ENCODE measurements at regions not wholly inside any gene's neighbourhood (a gene's known extent, or its start where the extent isn't known, plus 50 kb on each side); places are given as distances from the start of the nearest gene placed in this dataset.

DNA sequence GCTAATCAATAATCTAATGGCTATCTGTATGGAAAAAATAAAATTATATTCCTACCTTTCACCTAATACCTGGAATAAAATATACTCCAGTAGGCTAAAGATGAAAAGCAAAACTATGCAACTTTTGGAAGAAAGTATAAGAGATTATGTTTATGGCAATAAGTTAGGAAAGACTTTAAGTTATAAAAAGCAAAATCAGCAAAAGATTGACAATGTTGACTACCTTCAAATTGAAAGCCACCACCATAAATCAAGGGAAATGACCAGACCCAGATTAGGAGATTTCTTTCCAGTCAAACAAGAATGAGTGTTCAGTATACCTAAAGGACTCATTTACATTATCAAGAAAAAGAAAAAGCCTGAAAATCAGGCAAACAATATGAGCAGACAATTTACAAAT lies 159.1 kb upstream of the ZBED5 start:
- DNase-seq (ENCODE audit: low read depth in 2 of 3, low spot score in 2 of 3) = no peak

DNA sequence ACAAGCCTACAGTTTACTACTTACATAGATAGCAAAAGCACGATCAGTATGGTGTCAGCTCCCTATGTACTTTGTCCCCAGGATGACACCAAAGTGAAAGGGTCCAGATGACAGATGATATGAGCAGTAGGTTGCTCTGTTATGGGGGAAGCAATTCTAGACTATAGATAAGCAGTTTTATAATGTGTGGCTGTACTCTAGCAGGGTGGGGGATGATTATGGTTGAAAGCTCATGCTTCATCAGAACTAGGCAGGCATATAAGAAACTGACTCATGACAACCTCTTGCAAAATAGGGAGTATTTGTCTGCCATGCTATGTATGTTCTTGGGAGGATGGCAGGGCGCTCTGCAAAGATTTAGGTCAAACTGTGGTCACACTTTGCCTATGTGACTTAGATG lies 158.2 kb upstream of the ZBED5 start:
- no peak for DNase-seq (ENCODE audit: low read depth in 2 of 3, low spot score in 2 of 3)

DNA sequence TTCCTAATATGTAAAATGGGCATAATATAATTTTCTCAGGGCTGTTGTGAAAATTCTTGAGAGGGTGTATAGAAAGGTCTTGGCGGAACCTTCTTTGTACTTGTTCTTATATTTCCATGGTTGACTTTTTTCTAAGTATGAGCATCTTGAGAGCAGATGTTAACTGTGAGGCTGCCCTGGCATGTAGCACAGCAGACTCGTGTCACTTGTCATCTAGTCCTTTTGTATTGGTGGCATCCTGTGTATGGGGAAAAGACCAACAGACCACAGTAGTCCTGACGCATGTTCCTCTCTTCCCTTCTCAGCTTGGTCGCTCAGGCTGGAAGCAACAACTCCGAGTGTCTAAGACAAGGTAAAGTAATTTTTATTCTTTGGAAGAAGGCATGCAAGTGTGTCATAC lies 153.8 kb upstream of the ZBED5 start:
- no peak for DNase-seq (ENCODE audit: low read depth in 2 of 3, low spot score in 2 of 3)

DNA sequence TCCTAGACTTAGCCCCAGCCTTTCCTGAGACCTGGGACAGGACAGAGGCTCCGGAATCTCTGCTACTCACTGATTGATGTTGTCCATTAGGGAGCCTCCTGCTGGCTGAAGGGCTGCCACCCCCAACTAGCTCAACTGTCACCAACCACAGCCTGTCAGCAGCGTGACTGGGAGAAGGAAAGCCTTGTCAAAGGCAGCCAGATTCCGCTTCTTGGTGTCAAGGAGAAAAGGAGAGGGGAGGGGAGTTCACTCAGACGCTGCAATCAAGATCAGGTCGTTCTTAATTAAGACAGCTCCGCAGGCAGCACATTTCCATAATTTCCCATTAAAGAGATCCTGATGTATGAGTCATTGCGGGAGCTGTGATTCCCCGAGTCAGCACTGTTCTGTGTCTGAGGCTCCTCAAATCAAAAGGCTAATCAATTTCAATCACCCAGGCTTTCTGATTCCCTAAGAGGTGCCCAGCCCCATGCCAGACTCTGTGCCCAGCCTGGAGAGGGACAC lies 152.8 kb upstream of the ZBED5 start:
- DNase-seq (ENCODE audit: low read depth in 2 of 3, low spot score in 2 of 3) = no peak

DNA sequence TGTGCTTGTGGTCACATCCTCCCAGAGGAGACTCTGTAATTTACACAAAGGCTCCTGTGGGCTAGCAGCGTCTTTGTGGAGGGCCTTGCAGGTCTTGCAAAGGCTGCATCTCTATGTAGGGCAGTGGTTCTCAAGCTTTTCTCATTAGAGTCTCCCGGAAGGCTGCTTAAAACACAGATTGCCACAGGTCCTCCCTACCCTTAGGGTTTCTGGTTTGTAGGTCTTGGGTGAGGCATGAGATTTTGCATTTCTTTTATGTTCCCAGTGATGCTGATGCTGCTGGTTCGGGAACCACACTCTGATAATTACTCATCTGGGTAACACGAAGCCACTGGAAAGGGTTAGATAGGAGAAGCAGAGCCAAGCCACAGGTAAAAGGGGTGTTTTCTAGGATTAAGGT lies 151.3 kb upstream of the ZBED5 start:
- DNase-seq (ENCODE audit: low read depth in 2 of 3, low spot score in 2 of 3) = no peak

DNA sequence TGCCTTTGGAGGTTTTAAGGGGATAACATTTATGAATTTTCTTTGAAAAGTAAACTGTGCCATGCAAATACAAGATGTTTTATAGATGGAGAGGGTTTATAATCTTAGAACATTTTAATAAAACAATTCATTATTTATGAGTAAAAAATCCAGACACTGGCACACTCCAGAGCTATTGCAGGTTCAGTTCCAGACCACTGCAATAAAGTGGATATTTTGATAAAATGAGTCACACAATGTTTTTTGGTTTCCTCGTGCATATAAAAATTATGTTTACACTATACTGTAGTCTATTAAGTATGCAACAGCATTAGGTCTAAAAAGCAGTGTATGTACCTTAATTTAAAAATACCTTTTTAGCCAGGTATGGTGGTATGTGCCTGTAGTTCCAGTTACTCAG lies 146.2 kb upstream of the ZBED5 start:
- no peak for DNase-seq (ENCODE audit: low read depth in 2 of 3, low spot score in 2 of 3)

DNA sequence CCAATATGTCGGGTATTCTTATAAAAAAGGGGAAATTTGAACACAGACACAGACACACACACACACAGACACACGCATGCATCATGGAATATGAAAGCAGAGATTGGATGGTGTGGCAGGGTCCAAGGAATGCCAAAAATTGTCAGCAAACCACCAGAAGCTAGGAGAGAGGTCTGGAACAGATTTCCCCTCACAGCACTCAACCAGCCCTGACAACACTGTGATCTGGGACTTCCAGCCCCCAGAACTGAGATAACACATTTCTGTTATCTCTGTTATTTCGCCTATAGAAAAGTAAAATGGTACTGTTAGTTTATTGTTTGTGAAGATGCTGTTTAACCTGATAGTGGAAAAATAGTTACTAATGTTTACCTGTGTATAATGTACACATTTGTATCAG lies 145.4 kb upstream of the ZBED5 start:
- no peak for DNase-seq (ENCODE audit: low read depth in 2 of 3, low spot score in 2 of 3)

DNA sequence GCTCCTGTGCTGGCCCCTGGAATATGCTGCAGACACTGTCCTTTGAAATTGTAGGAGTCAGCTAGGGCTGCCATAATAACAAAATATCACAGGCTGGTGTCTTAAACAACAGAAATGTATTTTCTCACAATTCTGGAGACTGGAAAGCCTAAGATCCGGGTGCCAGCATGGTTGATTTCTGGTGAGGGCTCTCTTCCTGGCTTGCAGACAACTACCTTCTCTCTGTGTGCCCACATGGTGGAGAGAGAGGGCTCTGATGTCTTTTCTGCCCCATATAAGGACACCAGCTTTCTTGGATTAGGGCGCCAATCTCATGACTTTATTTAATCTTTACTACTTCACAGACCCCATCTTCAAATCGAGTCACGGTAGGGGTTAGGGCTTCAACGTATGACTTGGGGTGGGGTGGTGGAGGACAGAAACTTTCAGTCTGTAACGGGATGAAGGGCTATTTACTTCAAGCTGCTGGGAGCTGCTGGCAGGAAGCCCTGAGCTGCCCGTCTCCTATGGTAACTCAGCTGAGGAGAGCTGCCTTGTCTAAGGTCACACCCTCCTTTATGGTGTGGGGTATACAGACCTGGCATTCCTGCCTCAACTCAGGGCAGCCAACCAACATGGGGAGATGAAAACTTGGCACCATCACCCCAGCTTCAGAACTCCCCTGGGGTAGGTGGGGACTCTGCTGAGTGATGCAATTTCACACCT lies 142.9 kb upstream of the ZBED5 start:
- DNase-seq (ENCODE audit: low read depth in 2 of 3, low spot score in 2 of 3) = no peak

DNA sequence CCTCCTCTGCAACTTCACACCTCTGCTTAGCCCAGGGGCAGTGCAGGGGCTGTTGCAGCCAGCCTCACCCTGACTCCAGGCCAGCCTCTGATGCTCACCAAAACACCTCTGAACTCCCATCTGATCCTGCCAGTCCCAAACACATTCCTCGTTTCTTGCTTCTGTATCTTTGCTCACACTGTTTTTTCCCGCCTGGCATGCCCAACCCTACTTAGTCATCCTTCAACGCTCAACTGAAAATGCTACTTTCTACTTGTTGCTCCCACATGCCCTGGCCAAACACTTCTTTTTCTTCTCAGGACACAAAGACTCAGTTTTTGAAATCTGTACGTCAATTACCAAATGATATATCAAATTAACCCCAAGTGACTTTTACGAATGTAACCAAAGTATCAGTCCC lies 140.8 kb upstream of the ZBED5 start:
- DNase-seq (ENCODE audit: low read depth in 2 of 3, low spot score in 2 of 3) = no peak

DNA sequence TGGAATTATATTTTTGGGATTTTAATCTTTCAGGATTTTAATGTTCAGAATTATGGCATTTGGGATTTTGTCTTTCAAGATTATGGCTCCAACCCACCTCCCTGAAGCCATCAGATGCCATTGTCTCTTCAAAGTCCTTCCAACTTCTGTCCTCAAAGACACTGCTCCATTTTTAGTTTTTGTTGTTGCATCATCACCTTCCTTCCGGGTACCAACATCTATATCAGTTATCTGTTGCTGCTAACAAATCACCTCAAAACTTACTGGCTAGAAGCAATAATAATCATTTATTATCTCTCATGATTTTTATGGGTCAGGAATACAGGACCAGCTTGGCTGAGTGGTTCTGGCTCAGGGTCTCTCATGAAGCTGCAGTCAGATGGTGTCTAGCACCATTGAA lies 138.8 kb upstream of the ZBED5 start:
- no peak for DNase-seq (ENCODE audit: low read depth in 2 of 3, low spot score in 2 of 3)

DNA sequence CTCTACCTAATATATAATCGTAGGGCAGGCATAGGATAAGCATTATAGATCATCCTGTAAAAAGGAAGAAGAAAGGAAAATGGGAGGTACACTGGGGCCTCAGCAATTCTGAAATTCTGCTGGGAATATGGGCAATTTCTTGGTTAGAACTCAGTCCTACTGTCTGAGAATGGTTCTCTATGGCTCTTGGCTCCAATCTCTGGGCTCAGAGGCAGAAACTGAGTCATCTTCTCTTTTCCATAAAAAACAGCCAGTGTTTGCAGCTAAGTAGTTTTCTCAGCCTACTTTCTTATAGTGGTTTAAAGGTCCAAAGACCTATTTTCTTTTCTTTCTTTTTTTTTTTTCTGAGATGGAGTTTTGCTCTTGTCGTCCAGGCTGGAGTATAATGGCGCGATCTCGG lies 135.8 kb upstream of the ZBED5 start:
- no peak for DNase-seq (ENCODE audit: low read depth in 2 of 3, low spot score in 2 of 3)

DNA sequence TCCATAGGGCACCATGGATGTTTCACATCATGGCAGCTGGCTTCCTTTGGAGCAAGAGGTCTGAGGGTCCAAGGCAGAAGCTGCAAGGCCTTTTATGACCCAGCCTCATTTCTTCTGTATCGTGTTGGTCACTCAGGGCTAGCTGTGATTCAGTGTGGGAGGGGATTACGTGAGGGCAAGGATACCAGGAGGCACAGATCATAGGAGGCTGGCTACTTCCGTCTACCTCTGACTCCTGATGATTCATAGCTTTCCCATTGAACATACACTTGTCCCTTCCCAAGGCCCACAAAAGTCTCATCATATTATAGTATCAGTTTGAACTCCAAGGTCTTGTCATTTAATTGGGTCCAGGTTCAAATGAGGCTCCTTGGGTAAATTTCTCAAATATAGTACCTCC lies 135.3 kb upstream of the ZBED5 start:
- no peak for DNase-seq (ENCODE audit: low read depth in 2 of 3, low spot score in 2 of 3)

DNA sequence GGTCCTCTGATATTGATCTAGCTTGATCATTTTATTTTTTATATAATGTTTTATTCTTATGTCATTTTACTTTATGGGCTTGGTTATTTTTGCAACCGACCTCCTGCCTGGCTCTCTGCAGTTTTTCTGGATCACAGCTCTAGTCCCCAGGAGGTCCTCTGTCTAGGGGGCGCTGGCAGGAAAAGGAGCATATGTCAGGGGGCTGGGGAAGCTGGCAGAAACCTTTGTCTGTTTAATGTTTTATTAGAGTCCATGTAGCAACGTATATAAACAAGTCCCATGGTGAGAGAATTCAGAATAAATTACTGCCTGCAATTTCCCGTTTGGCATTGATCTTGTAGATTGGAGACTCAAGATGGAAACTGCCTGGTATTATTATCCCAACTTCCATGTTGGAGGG lies 133.5 kb upstream of the ZBED5 start:
- no peak for DNase-seq (ENCODE audit: low read depth in 2 of 3, low spot score in 2 of 3)

DNA sequence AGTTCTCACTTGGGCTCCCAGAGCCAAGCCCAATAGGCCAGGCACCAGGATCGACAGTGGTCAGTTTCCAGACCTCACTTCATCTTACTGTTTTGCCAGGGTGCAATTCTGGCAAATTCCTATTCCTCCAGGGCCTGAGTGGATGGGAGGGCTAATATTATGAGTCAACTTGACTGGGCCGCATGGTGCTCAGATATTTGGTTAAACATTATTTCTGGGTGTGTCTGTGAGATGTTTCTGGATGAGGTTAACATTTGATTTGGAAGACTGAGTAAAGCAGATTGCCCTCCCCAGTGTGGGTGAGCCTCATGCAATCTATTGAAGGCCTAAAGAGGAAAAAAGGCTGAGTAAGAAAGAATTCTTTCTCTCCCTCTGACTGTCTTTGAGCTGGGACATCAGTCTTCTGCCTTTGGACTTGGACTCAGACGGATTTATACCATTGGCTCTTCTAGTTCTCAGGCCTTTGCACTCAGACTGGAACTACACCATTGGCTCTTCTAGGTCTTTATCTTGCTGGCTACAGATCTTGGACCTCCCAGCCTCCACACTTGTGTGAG lies 132.9 kb upstream of the ZBED5 start:
- no peak for DNase-seq (ENCODE audit: low read depth in 2 of 3, low spot score in 2 of 3)

DNA sequence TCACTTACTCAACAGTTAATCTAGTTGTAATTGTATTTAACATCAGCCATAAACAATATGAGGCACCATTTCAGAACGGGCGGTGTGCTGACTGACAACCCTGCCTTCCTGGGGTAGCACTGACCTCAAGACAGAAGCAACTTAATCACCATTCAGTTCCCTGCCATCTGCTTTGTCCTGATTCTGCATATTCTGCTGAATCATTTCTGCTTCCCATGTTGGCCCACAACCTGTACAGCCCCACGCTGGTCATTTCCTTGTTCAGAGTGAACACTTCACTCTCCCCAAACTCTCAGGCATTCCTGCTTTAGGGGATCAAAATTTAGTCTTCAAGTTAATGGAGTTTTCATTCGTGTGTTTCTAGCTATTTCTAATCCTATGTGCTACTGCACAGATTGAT lies 132.3 kb upstream of the ZBED5 start:
- DNase-seq (ENCODE audit: low read depth in 2 of 3, low spot score in 2 of 3) = no peak

DNA sequence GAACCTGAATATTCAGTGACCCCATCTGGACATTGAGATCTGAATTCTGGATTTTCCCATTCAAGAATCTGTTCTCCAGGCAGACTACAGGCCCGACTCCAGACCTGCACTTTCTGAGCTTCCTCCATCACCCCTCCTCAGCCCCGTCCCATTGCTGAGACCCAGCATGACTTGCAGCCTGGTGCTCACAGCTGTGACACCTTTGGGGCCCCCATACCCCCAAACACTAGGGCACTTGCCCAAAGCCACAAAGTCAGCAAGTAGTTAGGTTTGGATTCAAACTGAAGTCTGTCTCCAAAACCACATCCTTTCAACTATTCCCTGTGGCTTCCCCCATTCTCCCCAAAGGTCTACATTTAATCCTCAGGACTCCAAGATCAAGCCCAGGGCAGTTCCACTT lies 128.2 kb upstream of the ZBED5 start:
- no peak for DNase-seq (ENCODE audit: low read depth in 2 of 3, low spot score in 2 of 3)

DNA sequence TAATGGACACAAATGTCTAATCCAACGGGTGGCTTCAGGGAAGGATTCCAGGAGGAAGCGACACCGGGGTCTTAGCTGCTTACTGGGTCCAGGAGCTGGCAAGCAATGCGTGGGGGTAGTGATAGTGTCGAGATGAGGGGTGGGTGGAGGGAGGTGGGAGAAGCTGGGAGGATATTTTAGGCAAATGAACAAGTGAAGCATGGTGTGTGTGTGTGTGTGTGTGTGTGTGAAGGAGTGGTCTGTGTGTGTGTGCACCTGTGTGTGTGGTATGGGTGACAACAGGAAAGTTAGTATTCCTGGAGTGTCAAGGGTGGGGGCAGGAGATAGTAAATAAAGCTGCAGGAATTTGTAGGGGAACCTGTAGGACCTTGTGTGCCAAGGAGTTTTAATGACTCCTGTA lies 126.9 kb upstream of the ZBED5 start:
- DNase-seq (ENCODE audit: low read depth in 2 of 3, low spot score in 2 of 3) = no peak

DNA sequence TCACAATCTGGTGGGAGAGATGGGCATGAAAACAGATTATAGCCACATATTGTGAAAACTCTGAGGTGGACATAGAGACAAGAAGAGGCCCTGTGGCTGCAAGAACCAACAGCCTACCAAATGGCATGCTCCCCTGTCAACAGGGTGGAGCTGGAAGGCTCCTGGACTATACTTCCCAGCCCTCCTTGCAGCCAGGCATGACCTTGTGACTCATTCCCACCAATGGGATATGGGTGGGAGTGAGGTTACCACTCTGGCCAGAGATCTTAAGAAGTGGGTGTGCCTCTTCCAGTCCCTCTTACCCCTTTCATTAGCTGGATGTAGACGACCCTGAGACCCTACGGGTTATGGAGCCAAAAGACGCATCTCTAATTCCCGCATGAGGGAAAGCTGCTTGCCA lies 126.4 kb upstream of the ZBED5 start:
- DNase-seq (ENCODE audit: low read depth in 2 of 3, low spot score in 2 of 3) = no peak

DNA sequence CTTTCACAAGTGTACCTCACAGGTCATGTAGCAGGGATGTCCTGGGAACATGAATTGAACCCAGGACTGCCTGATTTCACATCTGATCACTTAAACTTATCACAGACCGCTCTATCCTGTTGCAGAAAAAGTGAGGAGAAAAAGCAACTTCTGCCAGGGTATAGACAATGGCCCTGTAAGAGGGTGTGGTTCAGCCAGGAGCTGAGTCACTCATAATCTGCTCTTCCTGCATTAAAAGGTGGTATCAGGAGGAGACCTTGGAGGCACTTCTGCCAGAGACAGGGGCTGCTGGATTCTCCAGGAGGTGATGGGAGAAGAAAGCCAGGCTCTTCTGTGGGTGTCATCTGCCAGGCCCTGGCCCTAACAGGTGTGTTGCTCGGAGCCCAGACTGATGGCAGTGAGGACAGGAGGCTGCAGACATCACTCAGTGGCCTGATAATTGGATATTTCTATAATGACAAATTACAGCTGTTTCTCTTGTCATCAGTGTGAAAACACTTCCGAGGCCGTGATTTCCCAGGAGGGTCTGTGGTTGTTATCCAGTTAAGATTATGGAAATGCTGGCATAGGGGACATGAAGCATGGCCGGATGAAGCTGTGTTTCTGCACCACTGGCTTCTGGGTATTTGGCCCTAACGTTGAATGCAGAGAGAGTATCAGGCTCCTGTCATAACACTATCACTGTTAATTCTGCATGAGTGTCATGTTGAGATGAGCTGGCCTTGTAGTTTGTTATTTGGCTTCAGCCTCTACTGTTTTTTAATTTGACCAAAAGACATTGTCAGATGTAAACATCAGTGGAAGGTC lies 125.1 kb upstream of the ZBED5 start:
- DNase-seq (ENCODE audit: low read depth in 2 of 3, low spot score in 2 of 3) = no peak

DNA sequence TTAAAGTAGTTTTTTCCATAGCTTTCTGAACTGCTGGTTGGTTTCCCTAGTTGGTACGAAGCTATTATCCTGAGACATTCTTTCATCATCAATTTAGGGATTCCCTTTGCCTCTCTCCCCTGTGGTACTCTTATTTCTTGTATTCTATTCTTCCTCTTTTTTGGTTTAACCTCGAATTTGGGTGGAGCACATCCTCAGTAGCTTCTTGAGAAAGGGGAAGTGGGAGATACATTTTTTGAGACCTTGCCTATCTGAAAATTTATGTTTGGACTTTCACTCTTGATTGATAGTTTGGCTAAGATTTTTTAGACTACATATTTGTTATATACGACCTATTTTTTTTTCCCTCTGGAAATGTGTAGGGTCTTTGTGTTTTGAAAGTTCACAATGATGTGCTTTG lies 121.7 kb upstream of the ZBED5 start:
- DNase-seq (ENCODE audit: low read depth in 2 of 3, low spot score in 2 of 3) = no peak

DNA sequence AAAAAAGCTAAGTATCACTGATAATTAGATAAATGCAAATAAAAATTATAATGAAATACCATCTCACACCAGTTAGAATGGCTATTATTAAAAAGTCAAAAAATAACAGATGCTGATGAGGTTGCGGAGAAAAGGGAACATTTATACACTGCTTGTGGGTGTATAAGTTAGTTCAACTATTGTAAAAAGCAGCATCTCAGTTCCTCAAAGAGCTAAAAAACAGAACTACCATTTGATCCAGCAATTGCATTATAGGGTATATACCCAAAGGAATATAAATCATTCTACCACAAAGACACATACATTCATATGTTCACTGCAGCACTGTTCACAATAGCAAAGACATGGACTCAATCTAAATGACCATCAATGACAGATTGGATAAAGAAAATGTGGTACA lies 120.3 kb upstream of the ZBED5 start:
- DNase-seq (ENCODE audit: low read depth in 2 of 3, low spot score in 2 of 3) = no peak

DNA sequence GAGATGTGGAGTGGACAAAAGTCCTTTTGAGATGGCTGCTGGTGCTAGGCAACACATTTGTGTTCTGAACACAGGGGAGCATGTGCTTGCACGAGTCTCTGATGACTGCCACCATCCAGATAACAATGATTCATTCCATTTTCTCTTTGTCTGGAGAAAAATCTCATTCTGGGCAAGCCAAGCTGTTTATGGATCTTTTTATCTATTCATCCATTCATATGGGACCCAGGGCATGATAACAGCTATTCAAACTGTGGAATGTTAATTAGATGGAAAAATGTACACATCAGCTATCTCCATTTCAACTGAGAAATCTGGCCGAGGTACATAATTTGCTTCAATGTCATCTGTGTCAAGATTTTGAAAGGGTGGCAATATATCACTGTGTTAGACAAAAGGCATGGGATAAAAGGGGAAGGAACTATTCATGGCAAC lies 117.5 kb upstream of the ZBED5 start:
- no peak for DNase-seq (ENCODE audit: low read depth in 2 of 3, low spot score in 2 of 3)
